Heart left ventricle (tissue), 13 donors: ENCODE measurements at regions not wholly inside any gene's neighbourhood (a gene's known extent, or its start where the extent isn't known, plus 50 kb on each side); places are given as distances from the start of the nearest gene placed in this dataset.

Experiments used
- POLR2A ChIP-seq, 2 donors: fragments of 450-650 bp; IDR thresholded peaks; one replicate each; pipeline ENCODE4 v1.6.1; 2017; ENCODE audit warnings: antibody characterized with exemption in 2 of 2, mild to moderate bottlenecking in 2 of 2, moderate library complexity in 2 of 2
- TF ChIP-seq, protein P1 (sequence below), 12 donors: fragments of 200-600 bp; sonication (generic) in 4 of 12; IDR thresholded peaks; one replicate each; pipeline versions ENCODE4 v1.5.0 to v1.8.0; 2018 to 2022; ENCODE audit warnings: antibody characterized with exemption in 12 of 12, mild to moderate bottlenecking in 5 of 12
- donor health status: ischemic (EF 13 %, LVEDD 7.1; RV severe dilation, severe dysfunction).
- donor health status: DM: no; HTN: yes; CAD: no.
- donor health status: DM: no; HTN: no; CAD: no.
- donor health status: ischemic (EF 25% LVEDD 6.9; RV normal size, moderate dysfunction).
- donor health status: ischemic (EF 25% LVEDD 5.7; RV mildly dilated, moderate dysfunction).
- donor health status: ischemic (EF 35%, LVEDD 5.7; RV mildly dilated, moderate dysfunction).
- donor health status: nonischemic (EF 11% LVEDD 7.7; RV severe dilation, severe dysfunction).
- donor health status: DM: yes; HTN: yes; CAD: no.
- donor health status: PGD.
- donor health status: ischemic (EF 29% LVEDD 5.4; RV normal size, mild dysfunction).
- donor health status: nonischemic (EF 23%, LVEDD 6.1; RV moderate dilation, normal function).

DNA sequence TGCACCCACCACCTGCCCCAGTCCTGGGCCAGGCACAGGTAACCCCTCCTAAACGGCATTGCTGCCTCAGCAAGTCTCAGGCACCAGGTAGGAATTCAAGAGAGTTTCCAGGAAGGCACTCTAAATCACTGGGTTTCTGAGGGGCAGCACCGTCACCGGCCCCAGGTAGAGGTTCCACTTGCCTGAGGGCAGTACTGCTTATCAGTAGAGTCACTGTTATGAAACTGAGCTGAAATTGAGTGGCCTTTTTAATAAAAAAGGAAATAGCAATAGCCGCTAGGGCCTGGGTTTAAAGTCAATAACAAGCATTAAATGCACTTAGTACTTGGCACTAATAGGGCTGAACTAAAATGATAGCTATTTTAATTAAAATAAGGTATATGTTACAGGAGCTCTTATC lies 653.7 kb downstream of the METTL4 start:
- TF ChIP-seq, protein P1, sequence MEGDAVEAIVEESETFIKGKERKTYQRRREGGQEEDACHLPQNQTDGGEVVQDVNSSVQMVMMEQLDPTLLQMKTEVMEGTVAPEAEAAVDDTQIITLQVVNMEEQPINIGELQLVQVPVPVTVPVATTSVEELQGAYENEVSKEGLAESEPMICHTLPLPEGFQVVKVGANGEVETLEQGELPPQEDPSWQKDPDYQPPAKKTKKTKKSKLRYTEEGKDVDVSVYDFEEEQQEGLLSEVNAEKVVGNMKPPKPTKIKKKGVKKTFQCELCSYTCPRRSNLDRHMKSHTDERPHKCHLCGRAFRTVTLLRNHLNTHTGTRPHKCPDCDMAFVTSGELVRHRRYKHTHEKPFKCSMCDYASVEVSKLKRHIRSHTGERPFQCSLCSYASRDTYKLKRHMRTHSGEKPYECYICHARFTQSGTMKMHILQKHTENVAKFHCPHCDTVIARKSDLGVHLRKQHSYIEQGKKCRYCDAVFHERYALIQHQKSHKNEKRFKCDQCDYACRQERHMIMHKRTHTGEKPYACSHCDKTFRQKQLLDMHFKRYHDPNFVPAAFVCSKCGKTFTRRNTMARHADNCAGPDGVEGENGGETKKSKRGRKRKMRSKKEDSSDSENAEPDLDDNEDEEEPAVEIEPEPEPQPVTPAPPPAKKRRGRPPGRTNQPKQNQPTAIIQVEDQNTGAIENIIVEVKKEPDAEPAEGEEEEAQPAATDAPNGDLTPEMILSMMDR (IDR thresholded peaks at IDR 0.05), result no peak
- no peak for TF ChIP-seq POLR2A (IDR thresholded peaks at IDR 0.05)
